Parathyroid adenoma (tissue), 2 donors: ENCODE measurements at regions not wholly inside any gene's neighbourhood (a gene's known extent, or its start where the extent isn't known, plus 50 kb on each side); places are given as distances from the start of the nearest gene placed in this dataset.

Source experiments
- H2AFZ ChIP-seq: fragments of 300-600 bp; sonication (generic); one replicate; pipeline ENCODE4 v1.7.0; 2017; ENCODE audit warnings: antibody characterized with exemption, mild to moderate bottlenecking
- H3K27ac ChIP-seq: fragments of 300-600 bp; sonication (generic); one replicate; pipeline ENCODE4 v1.7.0; 2017
- H3K27me3 ChIP-seq: fragments of 300-600 bp; sonication (generic); one replicate; pipeline ENCODE4 v1.7.0; 2017; ENCODE audit warnings: low read length; ENCODE audit not compliant: control insufficient read depth, insufficient read depth
- H3K36me3 ChIP-seq: fragments of 300-600 bp; sonication (generic); one replicate; pipeline ENCODE4 v1.7.0; 2017; ENCODE audit warnings: low read length; ENCODE audit not compliant: control insufficient read depth, insufficient read depth
- H3K4me1 ChIP-seq: fragments of 300-600 bp; sonication (generic); one replicate; pipeline ENCODE4 v1.7.0; 2017; ENCODE audit warnings: control low read depth
- H3K4me2 ChIP-seq: fragments of 300-600 bp; sonication (generic); one replicate; pipeline ENCODE4 v1.7.0; 2017; ENCODE audit warnings: low read length
- H3K4me3 ChIP-seq: fragments of 300-600 bp; sonication (generic); one replicate; pipeline ENCODE4 v1.7.0; 2017; ENCODE audit warnings: low read depth, low read length
- H3K79me2 ChIP-seq: fragments of 300-600 bp; sonication (generic); one replicate; pipeline ENCODE4 v1.7.0; 2017; ENCODE audit warnings: control low read depth
- H3K9ac ChIP-seq: fragments of 300-600 bp; sonication (generic); one replicate; pipeline ENCODE4 v1.7.0; 2017; ENCODE audit warnings: mild to moderate bottlenecking
- H3K9me3 ChIP-seq: fragments of 300-600 bp; sonication (generic); one replicate; pipeline ENCODE4 v1.7.0; 2017; ENCODE audit warnings: low read length; ENCODE audit not compliant: control insufficient read depth
- TF ChIP-seq, protein P1 (sequence below): fragments of 300-600 bp; sonication (generic); IDR thresholded peaks from one replicate; pipeline ENCODE4 v1.7.0; 2017; ENCODE audit warnings: antibody characterized with exemption, mild to moderate bottlenecking
- donor health status: primary hyperparathyroidism.

- H3K4me1 ChIP-seq = peaks cover 10% of the 10 kb centered on the region
- H3K9ac ChIP-seq = no peak overlapping the region
- no peak overlapping the region for H3K4me2 ChIP-seq
- H2AFZ ChIP-seq = no peak overlapping the region
- TF ChIP-seq, protein P1, sequence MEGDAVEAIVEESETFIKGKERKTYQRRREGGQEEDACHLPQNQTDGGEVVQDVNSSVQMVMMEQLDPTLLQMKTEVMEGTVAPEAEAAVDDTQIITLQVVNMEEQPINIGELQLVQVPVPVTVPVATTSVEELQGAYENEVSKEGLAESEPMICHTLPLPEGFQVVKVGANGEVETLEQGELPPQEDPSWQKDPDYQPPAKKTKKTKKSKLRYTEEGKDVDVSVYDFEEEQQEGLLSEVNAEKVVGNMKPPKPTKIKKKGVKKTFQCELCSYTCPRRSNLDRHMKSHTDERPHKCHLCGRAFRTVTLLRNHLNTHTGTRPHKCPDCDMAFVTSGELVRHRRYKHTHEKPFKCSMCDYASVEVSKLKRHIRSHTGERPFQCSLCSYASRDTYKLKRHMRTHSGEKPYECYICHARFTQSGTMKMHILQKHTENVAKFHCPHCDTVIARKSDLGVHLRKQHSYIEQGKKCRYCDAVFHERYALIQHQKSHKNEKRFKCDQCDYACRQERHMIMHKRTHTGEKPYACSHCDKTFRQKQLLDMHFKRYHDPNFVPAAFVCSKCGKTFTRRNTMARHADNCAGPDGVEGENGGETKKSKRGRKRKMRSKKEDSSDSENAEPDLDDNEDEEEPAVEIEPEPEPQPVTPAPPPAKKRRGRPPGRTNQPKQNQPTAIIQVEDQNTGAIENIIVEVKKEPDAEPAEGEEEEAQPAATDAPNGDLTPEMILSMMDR = no peak
- no peak overlapping the region for H3K4me3 ChIP-seq
- H3K27ac ChIP-seq = no peak overlapping the region
- no peaks in the 10 kb centered on the region for H3K36me3 ChIP-seq
- H3K79me2 ChIP-seq = peaks cover 69% of the 10 kb centered on the region
- H3K27me3 ChIP-seq = no peaks in the 10 kb centered on the region
- H3K9me3 ChIP-seq = no peaks in the 10 kb centered on the region
Observed at GRCh38 chr7:131035088-131035770, 292.4 kb upstream of the MKLN1 start.

GRCh38 chr7:131038153-131038552 is 289.5 kb upstream of the MKLN1 start:
- Histone ChIP-seq H2AFZ (no peak overlapping the region), H3K4me1 (peaks cover 8% of the 10 kb centered on the region), H3K9me3 (no peaks in the 10 kb centered on the region), H3K79me2 (peaks cover 40% of the 10 kb centered on the region), H3K4me2 (no peak overlapping the region), H3K9ac (no peak overlapping the region), H3K27ac (no peak overlapping the region), H3K4me3 (no peak overlapping the region), H3K36me3 (no peaks in the 10 kb centered on the region), H3K27me3 (no peaks in the 10 kb centered on the region)
- TF ChIP-seq, protein P1 = no peak

- Histone ChIP-seq H3K27ac (no peak overlapping the region), H3K36me3 (no peaks in the 10 kb centered on the region), H3K27me3 (no peaks in the 10 kb centered on the region), H3K4me3 (no peak overlapping the region), H3K4me1 (peaks cover 4% of the 10 kb centered on the region), H3K4me2 (no peak overlapping the region), H3K9me3 (no peaks in the 10 kb centered on the region), H2AFZ (no peak overlapping the region), H3K9ac (no peak overlapping the region), H3K79me2 (peaks cover 35% of the 10 kb centered on the region)
- TF ChIP-seq, protein P1 = no peak
Observed at GRCh38 chr7:131039355-131039762, 288.3 kb upstream of the MKLN1 start.

DNA sequence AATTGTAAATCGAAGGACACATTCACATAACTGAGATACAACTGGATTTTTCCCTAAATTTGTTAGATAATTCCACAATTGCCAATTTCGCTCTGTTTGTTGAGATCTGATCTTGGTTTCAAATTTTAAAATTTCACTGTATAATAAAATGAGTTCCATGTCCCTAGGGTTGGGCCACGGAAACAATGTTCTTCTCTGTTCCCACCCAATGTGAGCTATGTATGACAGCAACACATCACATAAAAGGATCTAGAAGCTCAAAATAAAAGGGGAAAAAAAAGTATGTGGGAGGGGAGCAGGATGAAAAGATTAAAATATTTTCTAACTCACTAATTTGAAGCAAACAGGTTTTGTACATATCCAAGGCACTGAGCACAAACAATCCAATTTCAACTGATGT is 287.8 kb upstream of the MKLN1 start:
- no peak overlapping the region for H3K27ac ChIP-seq
- no peak overlapping the region for H2AFZ ChIP-seq
- H3K4me1 ChIP-seq = no peaks in the 10 kb centered on the region

More for the DNA sequence above, 287.8 kb upstream of the MKLN1 start:
- TF ChIP-seq, protein P1 = no peak
- no peaks in the 10 kb centered on the region for H3K27me3 ChIP-seq
- no peak overlapping the region for H3K4me2 ChIP-seq
- H3K4me3 ChIP-seq = no peak overlapping the region
- H3K9ac ChIP-seq = no peak overlapping the region
- peaks cover 35% of the 10 kb centered on the region for H3K79me2 ChIP-seq
- no peaks in the 10 kb centered on the region for H3K36me3 ChIP-seq
- no peaks in the 10 kb centered on the region for H3K9me3 ChIP-seq
